B cell (primary cell): ENCODE measurements at regions not wholly inside any gene's neighbourhood (a gene's known extent, or its start where the extent isn't known, plus 50 kb on each side); places are given as distances from the start of the nearest gene placed in this dataset.

ENCODE experiments used
- ATAC-seq: fragments of 200-7000 bp; cut with Tn5 transposase; one replicate; pipeline ENCODE4 v1.10.0; 2021; ENCODE audit warnings: low read depth, mild to moderate bottlenecking, moderate number of reproducible peaks, moderate library complexity
- CTCF ChIA-PET: fragments of 350-600 bp; sonication (Branson Sonifier 250); formaldehyde crosslinking; loops from one replicate; lab custom pipeline; 2021; ENCODE audit warnings: antibody characterized with exemption, inconsistent platforms; lab: Charles Lee
- POLR2A ChIA-PET: fragments of 350-600 bp; sonication (Branson Sonifier 250); formaldehyde crosslinking; loops from one replicate; lab custom pipeline; 2021; ENCODE audit warnings: antibody characterized with exemption; lab: Charles Lee
- DNase-seq: peaks from one replicate; pipeline ENCODE4 v3.0.0; 2013
- H2AFZ ChIP-seq: 2 replicates; pipeline ENCODE4 v1.6.1; 2012; ENCODE audit warnings: mild to moderate bottlenecking, low read depth, low read length; ENCODE audit not compliant: insufficient read depth, poor library complexity, severe bottlenecking
- H3K27ac ChIP-seq, 2 donors: 1 replicate in 1 of 2; 2 replicates in 1 of 2; pipeline ENCODE4 v1.5.1; 2012 to 2013; ENCODE audit warnings: low read length in 2 of 2, mild to moderate bottlenecking in 2 of 2, moderate library complexity in 1 of 2
- H3K27me3 ChIP-seq, 4 experiments: fragments of 200-600 bp in 1 of 4; sonication (generic) in 1 of 4; replicated peaks in 1 of 4; 1 replicate in 2 of 4; 2 replicates in 2 of 4; pipeline versions ENCODE4 v1.6.1 to v1.7.0; 2013 to 2016; ENCODE audit warnings: low read length in 3 of 4, mild to moderate bottlenecking in 2 of 4, mixed read lengths in 1 of 4, moderate library complexity in 1 of 4; ENCODE audit not compliant: insufficient read depth in 4 of 4, control insufficient read depth in 3 of 4; ENCODE audit errors: control extremely low read depth in 1 of 4
- H3K36me3 ChIP-seq, 2 experiments: replicated peaks in 1 of 2; 1 replicate in 1 of 2; 2 replicates in 1 of 2; pipeline versions ENCODE4 v1.6.1 to v1.7.1; 2013; ENCODE audit warnings: low read length in 1 of 2; ENCODE audit not compliant: insufficient read depth in 2 of 2, control insufficient read depth in 1 of 2; ENCODE audit errors: control extremely low read depth in 1 of 2, extremely low read depth in 1 of 2
- H3K4me1 ChIP-seq, 2 donors: fragments of 200-600 bp in 1 of 2; sonication (generic) in 1 of 2; 1 replicate in 1 of 2; 2 replicates in 1 of 2; pipeline versions ENCODE4 v1.5.1 to v1.6.1; 2013 to 2017; ENCODE audit warnings: low read length in 2 of 2; ENCODE audit not compliant: control insufficient read depth in 2 of 2, insufficient read depth in 2 of 2
- H3K4me2 ChIP-seq: replicated peaks from 2 replicates; pipeline ENCODE3; 2012; ENCODE audit warnings: mild to moderate bottlenecking, low read depth, low read length; ENCODE audit not compliant: poor library complexity, severe bottlenecking
- H3K4me3 ChIP-seq, 5 experiments: fragments of 200-600 bp in 1 of 5; sonication (generic) in 1 of 5; 1 replicate in 3 of 5; 2 replicates in 2 of 5; pipeline versions ENCODE4 v1.5.1 to v1.7.0; 2011 to 2016; ENCODE audit warnings: low read length in 4 of 5, mild to moderate bottlenecking in 4 of 5, low read depth in 2 of 5, control low read depth in 1 of 5, moderate library complexity in 1 of 5; ENCODE audit not compliant: insufficient read depth in 1 of 5; ENCODE audit errors: control extremely low read depth in 1 of 5, extremely low read depth in 1 of 5
- H3K79me2 ChIP-seq: fragments of 200-600 bp; sonication (generic); one replicate; pipeline ENCODE4 v1.6.0; 2016; ENCODE audit warnings: low read length; ENCODE audit not compliant: control insufficient read depth, insufficient read depth
- H3K9ac ChIP-seq: fragments of 200-600 bp; sonication (generic); 2 replicates; pipeline ENCODE4 v1.6.1; 2017; ENCODE audit warnings: mild to moderate bottlenecking, low read length, moderate library complexity
- H3K9me3 ChIP-seq, 3 donors: one replicate each; pipeline versions ENCODE4 v1.6.1 to v1.7.1; 2013; ENCODE audit warnings: low read length in 2 of 3; ENCODE audit not compliant: control insufficient read depth in 2 of 3, insufficient read depth in 1 of 3; ENCODE audit errors: control extremely low read depth in 1 of 3
- H4K20me1 ChIP-seq: 2 replicates; pipeline ENCODE4 v1.6.0; 2012; ENCODE audit warnings: mild to moderate bottlenecking, low read length; ENCODE audit not compliant: insufficient read depth, control insufficient read depth, poor library complexity, severe bottlenecking
- H3K27ac Mint-ChIP-seq: one replicate; pipeline ENCODE4 v1.8.0; 2021; ENCODE audit warnings: mixed read lengths
- H3K27me3 Mint-ChIP-seq: one replicate; pipeline ENCODE4 v1.8.0; 2021; ENCODE audit warnings: mixed read lengths
- H3K4me1 Mint-ChIP-seq: one replicate; pipeline ENCODE4 v1.8.0; 2021; ENCODE audit warnings: mixed read lengths
- H3K4me3 Mint-ChIP-seq: one replicate; pipeline ENCODE4 v1.8.0; 2021; ENCODE audit warnings: mixed read lengths
- H3K9me3 Mint-ChIP-seq: one replicate; pipeline ENCODE4 v1.8.0; 2022; ENCODE audit warnings: mixed read lengths; ENCODE audit not compliant: insufficient read depth
- CTCF ChIP-seq: fragments of 200-600 bp; IDR thresholded peaks from one replicate; pipeline ENCODE4 v1.8.0; 2022; ENCODE audit warnings: antibody characterized with exemption, mild to moderate bottlenecking
- EZH2 ChIP-seq: IDR thresholded peaks from 2 replicates; pipeline ENCODE4 v1.6.1; 2012; ENCODE audit warnings: borderline replicate concordance, low read depth, mild to moderate bottlenecking, moderate library complexity, low read length; ENCODE audit not compliant: insufficient read depth, poor library complexity, severe bottlenecking
- WGBS: methylation state at CpG from one replicate; pipeline ENCODE4 v1.1.5; 2013; ENCODE audit warnings: missing lambda C conversion rate; ENCODE audit not compliant: insufficient coverage; 5-methylcytosine and 5-hydroxymethylcytosine counted together
- intact Hi-C: fragments of 100-400 bp; cut with micrococcal nuclease; formaldehyde crosslinking; loops from one replicate; pipeline ENCODE4 v1.10.0; 2022

- H3K4me1 ChIP-seq, result no peaks in the 10 kb centered on the region
- no peaks in the 10 kb centered on the region for H3K27me3 ChIP-seq
- no peak overlapping the region for H3K4me3 ChIP-seq
- no peaks in the 10 kb centered on the region for H4K20me1 ChIP-seq
- no peaks in the 10 kb centered on the region for H3K79me2 ChIP-seq
- CTCF ChIA-PET, result no interaction called here
- H3K9ac ChIP-seq, result no peak overlapping the region
- H2AFZ ChIP-seq, result no peak overlapping the region
- no CpG with 5 or more reads among the region's 3 CpGs for WGBS
- ATAC-seq, result no peak
- no peak overlapping the region for H3K4me2 ChIP-seq
- no peak overlapping the region for H3K4me3 Mint-ChIP-seq
- TF ChIP-seq CTCF (no peak), EZH2 (no peak)
- H3K27ac Mint-ChIP-seq, result no peak overlapping the region
- no peak overlapping the region for H3K27ac ChIP-seq
- H3K36me3 ChIP-seq, result no peaks in the 10 kb centered on the region
- no peaks in the 10 kb centered on the region for H3K27me3 Mint-ChIP-seq
- H3K9me3 ChIP-seq, result peaks cover 0 to 11% (median 0%) of the 10 kb centered on the region in 3 donors
- intact Hi-C loops, result no loop called here
- POLR2A ChIA-PET, result interaction anchor here (0.7 kb wide), 1 partner anchor 116 kb away, joined by 5 read pairs; no protein-coding TSS in a partner anchor
- no peaks in the 10 kb centered on the region for H3K4me1 Mint-ChIP-seq
- H3K9me3 Mint-ChIP-seq, result peaks cover 18% of the 10 kb centered on the region
- DNase-seq, result no peak
Observed at GRCh38 chr5:29963956-29964355, 1229.5 kb upstream of the CDH6 start.

GRCh38 chr5:29960323-29960722 lies 1233.2 kb upstream of the CDH6 start:
- no peaks in the 10 kb centered on the region for H3K36me3 ChIP-seq
- no peak overlapping the region for H3K27ac Mint-ChIP-seq
- H3K9me3 Mint-ChIP-seq, result peaks cover 11% of the 10 kb centered on the region
- no peaks in the 10 kb centered on the region for H3K4me1 Mint-ChIP-seq
- no peaks in the 10 kb centered on the region for H3K27me3 ChIP-seq
- no peak for TF ChIP-seq EZH2
- no peak for TF ChIP-seq CTCF
- no peak overlapping the region for H3K4me3 Mint-ChIP-seq
- 54% methylated on average over 2 of the region's 2 CpGs for WGBS
- intact Hi-C loops, result no loop called here
- no peak overlapping the region for H3K27ac ChIP-seq
- H3K79me2 ChIP-seq, result no peaks in the 10 kb centered on the region
- H3K9ac ChIP-seq, result no peak overlapping the region
- H3K4me1 ChIP-seq, result no peaks in the 10 kb centered on the region
- no peak overlapping the region for H3K4me3 ChIP-seq
- H2AFZ ChIP-seq, result no peak overlapping the region
- H3K27me3 Mint-ChIP-seq, result no peaks in the 10 kb centered on the region
- no peak overlapping the region for H3K4me2 ChIP-seq
- POLR2A ChIA-PET, result no interaction called here
- no peak for ATAC-seq
- CTCF ChIA-PET, result no interaction called here
- no peak for DNase-seq
- peaks cover 0 to 11% (median 0%) of the 10 kb centered on the region in 3 donors for H3K9me3 ChIP-seq
- no peaks in the 10 kb centered on the region for H4K20me1 ChIP-seq
